ENCODE measurements at regions not wholly inside any gene's neighbourhood (a gene's known extent, or its start where the extent isn't known, plus 50 kb on each side); places are given as distances from the start of the nearest gene placed in this dataset.

DNA sequence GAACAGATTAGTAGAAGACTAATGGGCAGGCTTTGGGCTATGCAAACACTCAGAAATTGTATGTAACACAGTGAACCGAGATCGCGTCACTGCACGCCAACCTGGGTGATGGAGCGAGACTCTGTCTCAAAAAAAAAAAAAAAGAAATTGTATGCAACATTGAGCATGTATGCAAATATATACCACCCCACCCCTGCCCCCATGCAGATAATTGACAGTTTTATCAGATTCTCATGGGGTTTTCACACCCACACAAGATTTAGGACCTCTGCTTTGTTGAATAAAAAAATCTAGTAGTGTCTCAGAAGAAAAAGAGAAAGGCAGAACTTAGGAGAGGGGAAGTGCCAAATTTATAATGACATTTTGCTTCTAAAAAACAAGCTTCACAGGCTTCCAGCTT, 131.6 kb upstream of the FN1 start:
- TF ChIP-seq, protein P1, sequence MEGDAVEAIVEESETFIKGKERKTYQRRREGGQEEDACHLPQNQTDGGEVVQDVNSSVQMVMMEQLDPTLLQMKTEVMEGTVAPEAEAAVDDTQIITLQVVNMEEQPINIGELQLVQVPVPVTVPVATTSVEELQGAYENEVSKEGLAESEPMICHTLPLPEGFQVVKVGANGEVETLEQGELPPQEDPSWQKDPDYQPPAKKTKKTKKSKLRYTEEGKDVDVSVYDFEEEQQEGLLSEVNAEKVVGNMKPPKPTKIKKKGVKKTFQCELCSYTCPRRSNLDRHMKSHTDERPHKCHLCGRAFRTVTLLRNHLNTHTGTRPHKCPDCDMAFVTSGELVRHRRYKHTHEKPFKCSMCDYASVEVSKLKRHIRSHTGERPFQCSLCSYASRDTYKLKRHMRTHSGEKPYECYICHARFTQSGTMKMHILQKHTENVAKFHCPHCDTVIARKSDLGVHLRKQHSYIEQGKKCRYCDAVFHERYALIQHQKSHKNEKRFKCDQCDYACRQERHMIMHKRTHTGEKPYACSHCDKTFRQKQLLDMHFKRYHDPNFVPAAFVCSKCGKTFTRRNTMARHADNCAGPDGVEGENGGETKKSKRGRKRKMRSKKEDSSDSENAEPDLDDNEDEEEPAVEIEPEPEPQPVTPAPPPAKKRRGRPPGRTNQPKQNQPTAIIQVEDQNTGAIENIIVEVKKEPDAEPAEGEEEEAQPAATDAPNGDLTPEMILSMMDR (IDR thresholded peaks at IDR 0.05) = no peak
- TF ChIP-seq POLR2A (IDR thresholded peaks at IDR 0.05) = no peak

Data from right lobe of liver (tissue), 4 donors.